ENCODE measurements at regions not wholly inside any gene's neighbourhood (a gene's known extent, or its start where the extent isn't known, plus 50 kb on each side); places are given as distances from the start of the nearest gene placed in this dataset.

- H3K4me3 ChIP-seq (ENCODE audit: insufficient read depth, low read depth, low read length): no peak overlapping the region
- 95% methylated on average over 6 of the region's 7 CpGs for WGBS, 2 experiments
These were observed 92.5 kb downstream of the KLF6 start for GRCh38 chr10:3692387-3692999.

DNA sequence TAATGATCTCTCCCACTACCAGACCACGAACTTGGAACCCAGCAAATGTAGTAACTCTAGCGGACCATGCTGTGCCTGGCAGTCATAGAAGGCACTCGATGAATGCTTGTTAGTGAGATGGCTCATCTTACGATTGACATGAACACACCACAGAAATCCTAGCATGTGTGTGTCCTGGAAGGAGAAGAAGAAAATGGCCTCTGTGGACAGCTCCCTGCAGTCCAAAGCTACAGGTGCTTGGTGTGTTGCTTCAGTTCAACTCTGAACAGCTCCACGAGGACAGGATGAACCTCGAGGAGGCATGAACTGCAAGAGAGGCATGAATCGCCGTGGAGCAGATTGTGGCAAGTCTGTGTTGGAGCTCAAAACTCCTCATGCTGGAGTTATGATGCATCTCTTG lies 93.5 kb downstream of the KLF6 start:
- Histone ChIP-seq H3K4me3 (ENCODE audit: insufficient read depth, low read depth, low read length) (no peak overlapping the region), H3K4me1 (ENCODE audit: control insufficient read depth, insufficient read depth, low read length) (no peaks in the 10 kb centered on the region), H3K27me3 (ENCODE audit: control insufficient read depth, insufficient read depth, low read length, poor library complexity, severe bottlenecking) (no peaks in the 10 kb centered on the region), H3K36me3 (ENCODE audit: control insufficient read depth, insufficient read depth, low read length) (no peaks in the 10 kb centered on the region), H3K27ac (ENCODE audit: insufficient read depth, low read depth, low read length, poor library complexity, severe bottlenecking) (no peak overlapping the region), H3K9me3 (ENCODE audit: control insufficient read depth, low read length) (no peaks in the 10 kb centered on the region)
- 96% methylated on average over 8 of the region's 8 CpGs for WGBS, 2 experiments

More at GRCh38 chr10:3692387-3692999, 92.5 kb downstream of the KLF6 start:
- no peaks in the 10 kb centered on the region for H3K4me1 ChIP-seq (ENCODE audit: control insufficient read depth, insufficient read depth, low read length)
- no peaks in the 10 kb centered on the region for H3K36me3 ChIP-seq (ENCODE audit: control insufficient read depth, insufficient read depth, low read length)
- no peaks in the 10 kb centered on the region for H3K27me3 ChIP-seq (ENCODE audit: control insufficient read depth, insufficient read depth, low read length, poor library complexity, severe bottlenecking)
- H3K27ac ChIP-seq (ENCODE audit: insufficient read depth, low read depth, low read length, poor library complexity, severe bottlenecking): no peak overlapping the region
- no peaks in the 10 kb centered on the region for H3K9me3 ChIP-seq (ENCODE audit: control insufficient read depth, low read length)

DNA sequence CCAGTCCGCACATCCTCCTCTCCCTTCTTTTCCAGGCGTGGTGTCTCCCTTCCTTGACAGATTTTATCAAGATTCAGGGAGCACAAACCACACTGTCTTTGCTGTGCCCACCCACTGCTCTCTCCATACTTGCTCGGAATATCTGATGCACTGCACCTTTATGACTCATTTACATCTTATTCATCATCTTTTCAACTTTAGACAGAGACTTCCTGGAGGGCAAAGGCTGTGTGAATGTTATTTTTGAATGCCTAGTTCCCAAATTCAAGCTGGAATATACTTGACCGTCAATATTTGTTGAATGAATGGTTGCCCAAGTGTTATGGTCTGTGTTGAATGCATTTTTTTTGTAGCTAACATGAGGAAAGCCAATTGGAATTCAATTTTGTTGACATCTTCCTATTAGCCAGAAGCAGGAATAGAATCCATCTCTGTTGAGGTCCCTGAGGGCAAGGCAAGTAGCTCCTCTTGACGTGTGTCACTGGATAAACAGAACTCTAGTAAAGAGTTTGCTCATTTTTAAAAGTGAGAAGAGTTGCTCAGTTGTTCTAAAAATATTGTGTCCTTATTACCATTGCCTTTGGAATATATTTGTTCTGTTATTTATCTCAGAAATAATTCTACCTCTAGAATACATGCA lies 95.0 kb downstream of the KLF6 start:
- WGBS, 2 experiments: 89 to 91% methylated on average over 5 of the region's 5 CpGs
- H3K4me1 ChIP-seq (ENCODE audit: control insufficient read depth, insufficient read depth, low read length): no peaks in the 10 kb centered on the region
- no peaks in the 10 kb centered on the region for H3K36me3 ChIP-seq (ENCODE audit: control insufficient read depth, insufficient read depth, low read length)
- no peaks in the 10 kb centered on the region for H3K9me3 ChIP-seq (ENCODE audit: control insufficient read depth, low read length)
- H3K27ac ChIP-seq (ENCODE audit: insufficient read depth, low read depth, low read length, poor library complexity, severe bottlenecking): no peak overlapping the region
- no peak overlapping the region for H3K4me3 ChIP-seq (ENCODE audit: insufficient read depth, low read depth, low read length)
- H3K27me3 ChIP-seq (ENCODE audit: control insufficient read depth, insufficient read depth, low read length, poor library complexity, severe bottlenecking): no peaks in the 10 kb centered on the region

DNA sequence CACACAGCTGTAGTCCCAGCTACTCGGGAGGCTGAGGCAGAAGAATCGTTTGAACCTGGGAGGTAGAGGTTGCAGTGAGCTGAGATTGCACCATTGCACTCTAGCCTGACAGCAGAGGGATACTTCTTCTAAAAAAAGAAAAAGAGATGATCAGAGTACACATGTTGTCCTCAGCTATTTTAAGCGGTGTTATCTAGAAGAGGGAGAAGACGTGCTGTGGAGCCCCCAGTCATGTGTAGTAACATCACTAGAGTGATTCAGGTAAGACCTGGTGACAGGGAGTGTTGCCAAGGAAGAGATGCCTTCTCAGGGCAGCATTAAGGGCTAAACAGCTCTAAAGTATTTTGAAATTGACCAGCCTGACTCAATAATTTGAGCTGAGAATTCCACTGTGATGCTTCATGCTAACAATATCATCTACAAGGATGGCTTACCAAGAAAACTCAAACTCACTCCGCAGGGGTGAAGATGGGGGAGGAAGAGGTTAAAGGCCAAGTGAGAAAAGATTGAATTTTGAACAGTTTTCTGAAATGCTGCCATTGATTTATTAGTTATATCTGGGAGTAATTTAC lies 97.4 kb downstream of the KLF6 start:
- Histone ChIP-seq H3K4me1 (ENCODE audit: control insufficient read depth, insufficient read depth, low read length) (no peaks in the 10 kb centered on the region), H3K9me3 (ENCODE audit: control insufficient read depth, low read length) (no peaks in the 10 kb centered on the region), H3K27me3 (ENCODE audit: control insufficient read depth, insufficient read depth, low read length, poor library complexity, severe bottlenecking) (no peaks in the 10 kb centered on the region), H3K27ac (ENCODE audit: insufficient read depth, low read depth, low read length, poor library complexity, severe bottlenecking) (no peak overlapping the region), H3K4me3 (ENCODE audit: insufficient read depth, low read depth, low read length) (no peak overlapping the region), H3K36me3 (ENCODE audit: control insufficient read depth, insufficient read depth, low read length) (no peaks in the 10 kb centered on the region)
- 83 to 88% methylated on average over 4 to 5 of the region's 5 CpGs for WGBS, 2 experiments

- 93 to 94% methylated on average over 3 of the region's 3 CpGs for WGBS, 2 experiments
- Histone ChIP-seq H3K9me3 (ENCODE audit: control insufficient read depth, low read length) (no peaks in the 10 kb centered on the region), H3K4me3 (ENCODE audit: insufficient read depth, low read depth, low read length) (no peak overlapping the region), H3K36me3 (ENCODE audit: control insufficient read depth, insufficient read depth, low read length) (no peaks in the 10 kb centered on the region), H3K27me3 (ENCODE audit: control insufficient read depth, insufficient read depth, low read length, poor library complexity, severe bottlenecking) (no peaks in the 10 kb centered on the region), H3K4me1 (ENCODE audit: control insufficient read depth, insufficient read depth, low read length) (no peaks in the 10 kb centered on the region), H3K27ac (ENCODE audit: insufficient read depth, low read depth, low read length, poor library complexity, severe bottlenecking) (no peak overlapping the region)
These were observed 99.6 kb downstream of the KLF6 start for GRCh38 chr10:3685384-3685783.

- Histone ChIP-seq H3K27me3 (ENCODE audit: control insufficient read depth, insufficient read depth, low read length, poor library complexity, severe bottlenecking) (no peaks in the 10 kb centered on the region), H3K27ac (ENCODE audit: insufficient read depth, low read depth, low read length, poor library complexity, severe bottlenecking) (no peak overlapping the region), H3K4me1 (ENCODE audit: control insufficient read depth, insufficient read depth, low read length) (no peaks in the 10 kb centered on the region), H3K36me3 (ENCODE audit: control insufficient read depth, insufficient read depth, low read length) (no peaks in the 10 kb centered on the region), H3K9me3 (ENCODE audit: control insufficient read depth, low read length) (no peaks in the 10 kb centered on the region), H3K4me3 (ENCODE audit: insufficient read depth, low read depth, low read length) (no peak overlapping the region)
- WGBS, 2 experiments: 79% methylated on average over 2 of the region's 2 CpGs
These were observed 100.1 kb downstream of the KLF6 start for GRCh38 chr10:3684891-3685290.

DNA sequence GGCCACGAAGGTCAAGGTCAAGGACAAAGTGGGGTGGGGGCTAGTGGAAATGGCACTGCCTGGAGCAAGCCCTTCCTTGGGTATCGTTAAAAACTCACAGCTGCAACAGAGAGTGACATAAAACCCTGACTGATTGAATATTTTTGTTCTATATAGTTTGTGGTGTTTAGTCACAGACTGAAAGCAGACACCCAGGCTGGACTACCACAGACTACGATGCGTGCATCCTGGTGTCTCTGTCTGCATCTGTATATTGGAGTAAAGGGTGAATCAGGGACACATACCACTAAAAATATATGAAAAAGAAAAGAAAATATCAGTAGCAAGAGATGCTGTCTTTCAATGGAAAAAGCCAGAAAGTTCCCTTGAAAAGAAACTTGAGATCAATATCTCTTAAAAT lies 101.4 kb downstream of the KLF6 start:
- H3K27ac ChIP-seq (ENCODE audit: insufficient read depth, low read depth, low read length, poor library complexity, severe bottlenecking): no peak overlapping the region
- H3K36me3 ChIP-seq (ENCODE audit: control insufficient read depth, insufficient read depth, low read length): no peaks in the 10 kb centered on the region
- no peaks in the 10 kb centered on the region for H3K4me1 ChIP-seq (ENCODE audit: control insufficient read depth, insufficient read depth, low read length)
- no peak overlapping the region for H3K4me3 ChIP-seq (ENCODE audit: insufficient read depth, low read depth, low read length)
- 92 to 93% methylated on average over 2 to 4 of the region's 4 CpGs for WGBS, 2 experiments
- H3K27me3 ChIP-seq (ENCODE audit: control insufficient read depth, insufficient read depth, low read length, poor library complexity, severe bottlenecking): no peaks in the 10 kb centered on the region
- H3K9me3 ChIP-seq (ENCODE audit: control insufficient read depth, low read length): no peaks in the 10 kb centered on the region

DNA sequence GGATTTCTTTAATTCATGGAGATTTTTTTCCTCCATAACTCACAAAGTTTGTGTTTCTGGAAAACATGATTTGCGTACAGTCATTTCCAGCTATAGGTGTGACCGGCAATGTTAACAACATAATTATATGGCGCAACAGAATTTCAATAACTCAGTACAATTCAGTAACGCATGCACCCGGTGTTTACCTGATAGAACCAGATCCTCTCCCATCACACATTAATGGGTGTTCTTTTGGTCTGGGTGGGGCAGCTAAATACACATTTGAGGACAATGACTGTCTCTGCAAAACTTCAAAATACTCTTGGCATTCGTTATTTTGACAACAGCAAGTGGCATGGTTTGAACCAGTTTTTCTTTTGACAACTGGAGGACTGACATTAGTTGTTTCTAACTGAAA lies 102.3 kb downstream of the KLF6 start:
- Histone ChIP-seq H3K9me3 (ENCODE audit: control insufficient read depth, low read length) (no peaks in the 10 kb centered on the region), H3K27me3 (ENCODE audit: control insufficient read depth, insufficient read depth, low read length, poor library complexity, severe bottlenecking) (no peaks in the 10 kb centered on the region), H3K4me1 (ENCODE audit: control insufficient read depth, insufficient read depth, low read length) (no peaks in the 10 kb centered on the region), H3K27ac (ENCODE audit: insufficient read depth, low read depth, low read length, poor library complexity, severe bottlenecking) (no peak overlapping the region), H3K4me3 (ENCODE audit: insufficient read depth, low read depth, low read length) (no peak overlapping the region), H3K36me3 (ENCODE audit: control insufficient read depth, insufficient read depth, low read length) (no peaks in the 10 kb centered on the region)
- WGBS, 2 experiments: 95 to 96% methylated on average over 6 of the region's 6 CpGs

DNA sequence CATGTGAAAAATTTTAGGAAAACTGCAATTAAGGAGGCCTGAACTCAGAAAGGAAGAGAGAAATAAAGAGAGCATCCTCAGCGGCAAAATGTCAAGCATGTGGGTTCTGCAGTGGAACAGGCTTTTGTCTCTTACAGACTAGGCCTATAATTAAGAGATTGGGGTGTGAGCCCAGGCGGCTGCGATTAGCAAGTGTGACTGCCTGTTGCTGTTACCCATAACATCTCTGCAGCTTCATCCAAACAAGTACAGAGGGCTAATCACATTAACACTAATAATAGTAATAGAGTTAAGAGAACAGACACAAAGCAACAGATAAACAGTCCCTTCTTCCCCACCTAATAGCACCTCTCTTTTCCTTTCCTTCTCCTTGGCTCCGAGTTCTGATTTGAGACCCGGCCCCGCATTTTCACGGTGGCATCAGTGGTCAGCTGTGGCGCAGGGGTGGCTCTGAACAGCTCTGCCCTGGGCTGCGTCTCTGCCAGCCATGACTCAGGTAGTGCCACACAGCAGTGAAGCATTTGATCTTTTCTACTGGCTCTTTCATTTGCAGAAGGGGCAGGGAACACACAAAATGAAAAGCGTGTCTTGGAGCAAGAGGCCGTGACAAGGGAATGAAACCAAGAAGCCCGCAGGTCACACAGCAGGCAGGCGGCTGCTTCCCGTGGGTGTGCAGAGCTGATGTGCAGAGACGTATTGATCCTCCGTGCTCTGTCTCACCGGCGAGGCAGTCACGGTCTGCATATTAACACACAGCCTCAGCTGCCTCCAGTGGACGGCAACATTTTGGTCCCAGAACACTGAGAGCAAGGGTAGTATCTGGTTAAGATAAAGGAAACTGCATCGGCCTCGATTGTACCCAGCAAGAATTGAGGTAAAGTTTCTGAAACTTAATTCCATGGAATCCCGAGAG lies 103.1 kb downstream of the KLF6 start:
- WGBS, 2 experiments: 82 to 83% methylated on average over 23 of the region's 23 CpGs
- H3K27ac ChIP-seq (ENCODE audit: insufficient read depth, low read depth, low read length, poor library complexity, severe bottlenecking): no peak overlapping the region
- no peaks in the 10 kb centered on the region for H3K36me3 ChIP-seq (ENCODE audit: control insufficient read depth, insufficient read depth, low read length)

More for the DNA sequence above, 103.1 kb downstream of the KLF6 start:
- H3K27me3 ChIP-seq (ENCODE audit: control insufficient read depth, insufficient read depth, low read length, poor library complexity, severe bottlenecking): no peaks in the 10 kb centered on the region
- no peaks in the 10 kb centered on the region for H3K4me1 ChIP-seq (ENCODE audit: control insufficient read depth, insufficient read depth, low read length)
- H3K9me3 ChIP-seq (ENCODE audit: control insufficient read depth, low read length): no peaks in the 10 kb centered on the region
- H3K4me3 ChIP-seq (ENCODE audit: insufficient read depth, low read depth, low read length): no peak overlapping the region

Data from ectodermal cell (in vitro differentiated cells).